GM23338 (cell line): ENCODE measurements at regions not wholly inside any gene's neighbourhood (a gene's known extent, or its start where the extent isn't known, plus 50 kb on each side); places are given as distances from the start of the nearest gene placed in this dataset.

Experiments used
- EZH2 ChIP-seq: fragments of 200-600 bp; sonication (generic); IDR thresholded peaks from one replicate; pipeline ENCODE4 v1.8.0; 2017; ENCODE audit warnings: antibody characterized with exemption, mild to moderate bottlenecking, low read depth; ENCODE audit not compliant: unreplicated experiment
- EZH2phosphoT487 ChIP-seq: fragments of 200-600 bp; sonication (generic); IDR thresholded peaks from one replicate; pipeline ENCODE4 v1.8.1; 2018; ENCODE audit warnings: antibody characterized with exemption; ENCODE audit not compliant: unreplicated experiment
- POLR2AphosphoS5 ChIP-seq: IDR thresholded peaks from 2 replicates; pipeline ENCODE4 v1.6.1; 2016; ENCODE audit warnings: antibody characterized with exemption, low read depth
- TF ChIP-seq, protein P1 (sequence below), 2 experiments: fragments of 200-600 bp in 1 of 2; sonication (generic) in 1 of 2; conservative IDR thresholded peaks; 2 replicates each; pipeline versions ENCODE4 v1.5.1 to v1.6.1; 2016 to 2017; ENCODE audit warnings: antibody characterized with exemption in 2 of 2, low read depth in 2 of 2, mild to moderate bottlenecking in 2 of 2, moderate library complexity in 1 of 2

DNA sequence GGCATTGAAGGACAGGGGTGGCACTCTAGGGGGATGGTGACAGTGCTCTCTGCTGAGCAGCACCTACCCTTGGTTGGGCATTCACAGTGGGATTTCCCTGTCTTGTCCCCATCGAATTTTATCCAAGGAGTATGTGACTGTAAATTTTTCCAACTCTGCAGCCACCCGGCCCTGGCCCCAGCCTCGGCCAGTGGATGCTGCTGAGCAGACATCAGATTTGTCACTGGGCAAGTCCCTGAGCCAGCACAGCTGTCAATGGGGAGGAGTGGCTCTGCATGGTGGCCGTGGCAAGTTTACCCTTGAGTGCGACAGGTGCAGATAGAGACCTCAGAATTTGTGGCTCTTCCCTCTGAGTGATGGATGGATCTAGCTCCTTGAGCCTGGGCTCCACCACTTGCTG lies 240.2 kb upstream of the CSF3R start:
- TF ChIP-seq, protein P1, sequence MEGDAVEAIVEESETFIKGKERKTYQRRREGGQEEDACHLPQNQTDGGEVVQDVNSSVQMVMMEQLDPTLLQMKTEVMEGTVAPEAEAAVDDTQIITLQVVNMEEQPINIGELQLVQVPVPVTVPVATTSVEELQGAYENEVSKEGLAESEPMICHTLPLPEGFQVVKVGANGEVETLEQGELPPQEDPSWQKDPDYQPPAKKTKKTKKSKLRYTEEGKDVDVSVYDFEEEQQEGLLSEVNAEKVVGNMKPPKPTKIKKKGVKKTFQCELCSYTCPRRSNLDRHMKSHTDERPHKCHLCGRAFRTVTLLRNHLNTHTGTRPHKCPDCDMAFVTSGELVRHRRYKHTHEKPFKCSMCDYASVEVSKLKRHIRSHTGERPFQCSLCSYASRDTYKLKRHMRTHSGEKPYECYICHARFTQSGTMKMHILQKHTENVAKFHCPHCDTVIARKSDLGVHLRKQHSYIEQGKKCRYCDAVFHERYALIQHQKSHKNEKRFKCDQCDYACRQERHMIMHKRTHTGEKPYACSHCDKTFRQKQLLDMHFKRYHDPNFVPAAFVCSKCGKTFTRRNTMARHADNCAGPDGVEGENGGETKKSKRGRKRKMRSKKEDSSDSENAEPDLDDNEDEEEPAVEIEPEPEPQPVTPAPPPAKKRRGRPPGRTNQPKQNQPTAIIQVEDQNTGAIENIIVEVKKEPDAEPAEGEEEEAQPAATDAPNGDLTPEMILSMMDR (conservative IDR thresholded peaks at IDR 0.05; ENCODE audit: low read depth in 2 of 2): no peak
- TF ChIP-seq POLR2AphosphoS5 (no peak), EZH2phosphoT487 (no peak), EZH2 (no peak)
